ENCODE measurements at regions not wholly inside any gene's neighbourhood (a gene's known extent, or its start where the extent isn't known, plus 50 kb on each side); places are given as distances from the start of the nearest gene placed in this dataset.
"Not testable (repeated sequence)": the region's sequence is repeated elsewhere in the genome, so short reads cannot be mapped to it uniquely, and the experiment has no call there.

- intact Hi-C loops (cut with micrococcal nuclease): no loop called here
These were observed 144.5 kb upstream of the RPRM start for GRCh38 chr2:153623020-153623419.

DNA sequence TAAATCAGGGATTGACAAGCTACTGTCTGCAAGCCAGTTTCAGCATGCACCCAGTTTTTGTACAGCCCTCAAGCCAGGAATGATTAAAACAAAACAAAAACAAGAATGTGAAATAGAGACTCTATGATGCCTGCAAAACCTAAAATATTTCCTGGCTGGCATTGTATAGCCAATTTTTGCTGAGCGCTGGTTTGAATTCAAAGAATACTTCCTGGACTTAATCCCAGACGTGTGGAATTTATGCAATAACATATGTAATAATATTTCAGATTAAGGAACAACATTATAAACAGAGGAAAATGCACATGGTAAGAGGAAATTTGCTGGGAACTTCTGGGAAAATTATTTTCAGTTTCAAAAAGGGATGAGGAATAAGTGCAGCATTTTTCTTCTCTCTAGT is 148.1 kb upstream of the RPRM start:
- intact Hi-C loops (cut with micrococcal nuclease): loop anchor here (5.0 kb wide), 1 partner anchor 1541 kb away; no protein-coding TSS in a partner anchor

GRCh38 chr2:153635494-153635893 is 156.9 kb upstream of the RPRM start:
- intact Hi-C loops (cut with micrococcal nuclease): loop anchor here (10.0 kb wide), 1 partner anchor 369 kb away; no protein-coding TSS in a partner anchor

GRCh38 chr2:153641046-153641445 is 162.5 kb upstream of the RPRM start:
- intact Hi-C loops (cut with micrococcal nuclease): no loop called here

DNA sequence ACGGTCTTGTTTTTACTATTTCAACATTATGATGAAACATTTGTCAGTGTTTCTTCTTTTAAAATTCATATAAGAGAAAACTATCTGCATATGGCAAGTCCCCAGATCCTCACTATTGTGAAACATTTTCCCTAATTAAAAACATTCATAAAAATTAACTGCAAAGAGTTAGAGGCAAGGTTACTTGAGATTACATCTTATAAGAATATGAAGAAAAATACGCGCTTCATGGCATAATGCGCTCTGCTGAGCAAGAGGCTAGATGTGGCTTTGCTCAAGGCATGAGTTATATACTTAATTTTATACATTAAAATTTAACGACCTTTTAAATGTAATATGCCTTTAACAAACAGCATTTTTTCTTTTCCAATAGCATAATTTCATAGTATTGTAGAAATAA is 166.4 kb upstream of the RPRM start:
- intact Hi-C loops (cut with micrococcal nuclease): no loop called here

DNA sequence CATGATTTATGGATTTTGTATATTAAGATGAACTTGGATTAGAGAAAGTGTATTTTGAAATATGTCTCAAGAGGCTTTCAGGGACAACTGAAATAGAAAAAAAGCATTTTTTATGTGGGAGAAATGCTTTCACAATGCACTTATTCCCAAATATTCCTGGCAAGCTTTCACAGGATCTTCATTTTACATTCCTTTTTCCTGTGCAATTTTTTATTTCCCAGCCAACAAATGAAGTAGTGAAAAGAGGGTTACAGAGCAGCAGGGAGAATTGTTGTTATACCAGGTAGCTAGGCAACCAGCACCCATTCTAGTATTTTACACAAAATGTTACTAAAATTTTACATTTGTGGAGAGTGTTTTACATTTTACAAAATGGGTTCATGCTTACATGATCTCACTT is 167.0 kb upstream of the RPRM start:
- intact Hi-C loops (cut with micrococcal nuclease): no loop called here

GRCh38 chr2:153657651-153658050 is 179.1 kb upstream of the RPRM start:
- intact Hi-C loops (cut with micrococcal nuclease): no loop called here

GRCh38 chr2:153661801-153662200 is 183.2 kb upstream of the RPRM start:
- intact Hi-C loops (cut with micrococcal nuclease): no loop called here

GRCh38 chr2:153663371-153663770 is 184.8 kb upstream of the RPRM start:
- intact Hi-C loops (cut with micrococcal nuclease): no loop called here

GRCh38 chr2:153664009-153664408 is 185.4 kb upstream of the RPRM start:
- intact Hi-C loops (cut with micrococcal nuclease): not testable (repeated sequence)

- intact Hi-C loops (cut with micrococcal nuclease): no loop called here
These were observed 188.9 kb upstream of the RPRM start for GRCh38 chr2:153667475-153667874.

GRCh38 chr2:153668923-153669322 is 190.4 kb upstream of the RPRM start:
- intact Hi-C loops (cut with micrococcal nuclease): no loop called here

DNA sequence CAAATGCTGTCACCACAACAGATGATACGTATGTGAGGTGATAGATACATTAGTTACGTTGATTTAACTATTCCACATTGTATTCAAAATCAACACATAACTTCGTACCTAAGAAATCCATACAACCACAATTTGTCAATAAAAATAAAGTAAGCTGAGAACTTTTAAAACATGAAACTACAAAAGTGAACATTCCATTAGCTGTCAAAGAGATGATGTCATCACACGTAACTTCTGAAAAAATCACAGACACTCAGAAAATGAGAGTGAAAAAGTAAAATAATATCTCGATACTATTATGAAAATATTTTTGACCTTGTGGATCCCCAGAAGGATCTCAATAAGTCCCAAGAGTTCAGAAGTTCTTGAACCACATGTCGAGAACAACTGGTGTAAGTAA is 161.6 kb upstream of the GALNT13 start:
- intact Hi-C loops (cut with micrococcal nuclease): no loop called here

GRCh38 chr2:153715218-153715850 is 156.4 kb upstream of the GALNT13 start:
- intact Hi-C loops (cut with micrococcal nuclease): no loop called here

DNA sequence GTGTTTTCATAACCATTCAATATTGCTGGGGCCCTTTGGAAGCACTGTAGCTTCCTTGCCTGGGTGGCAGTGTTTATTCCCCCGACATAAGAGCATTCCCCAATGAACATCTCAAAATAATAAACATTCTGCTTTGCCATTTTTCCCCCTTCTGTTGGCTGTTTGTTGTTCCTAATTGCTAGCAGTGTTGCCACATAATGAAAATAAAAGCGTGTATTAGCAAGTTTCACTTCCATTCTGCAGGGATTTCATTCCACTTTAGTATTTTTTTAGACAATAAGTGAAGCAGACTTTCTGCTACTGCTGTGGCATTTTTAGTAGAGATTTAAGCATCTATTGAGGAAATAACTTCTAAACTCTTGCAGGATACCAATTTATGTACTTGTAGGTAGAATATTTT is 154.7 kb upstream of the GALNT13 start:
- intact Hi-C loops (cut with micrococcal nuclease): no loop called here

- intact Hi-C loops (cut with micrococcal nuclease): no loop called here
These were observed 132.3 kb upstream of the GALNT13 start for GRCh38 chr2:153739394-153739793.

DNA sequence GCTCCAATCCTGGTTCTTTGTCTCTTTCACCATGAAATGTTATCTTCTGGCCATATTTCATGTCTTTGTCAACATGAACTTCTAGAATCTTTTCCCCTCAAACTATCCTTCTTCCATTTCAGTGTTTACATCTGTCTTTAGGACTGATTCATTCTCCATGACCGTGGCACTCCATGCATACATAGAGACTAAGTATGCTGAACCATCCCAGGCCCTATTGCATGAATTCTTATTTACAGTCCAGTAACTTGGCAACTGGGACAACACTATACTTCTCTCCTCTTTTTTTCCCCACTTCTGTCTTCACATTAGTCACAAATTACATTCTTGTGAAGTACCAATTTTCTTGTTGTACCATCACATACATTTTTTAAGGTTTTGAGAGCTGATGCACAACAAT is 109.8 kb upstream of the GALNT13 start:
- intact Hi-C loops (cut with micrococcal nuclease): no loop called here

GRCh38 chr2:153766415-153766814 is 105.3 kb upstream of the GALNT13 start:
- intact Hi-C loops (cut with micrococcal nuclease): no loop called here

DNA sequence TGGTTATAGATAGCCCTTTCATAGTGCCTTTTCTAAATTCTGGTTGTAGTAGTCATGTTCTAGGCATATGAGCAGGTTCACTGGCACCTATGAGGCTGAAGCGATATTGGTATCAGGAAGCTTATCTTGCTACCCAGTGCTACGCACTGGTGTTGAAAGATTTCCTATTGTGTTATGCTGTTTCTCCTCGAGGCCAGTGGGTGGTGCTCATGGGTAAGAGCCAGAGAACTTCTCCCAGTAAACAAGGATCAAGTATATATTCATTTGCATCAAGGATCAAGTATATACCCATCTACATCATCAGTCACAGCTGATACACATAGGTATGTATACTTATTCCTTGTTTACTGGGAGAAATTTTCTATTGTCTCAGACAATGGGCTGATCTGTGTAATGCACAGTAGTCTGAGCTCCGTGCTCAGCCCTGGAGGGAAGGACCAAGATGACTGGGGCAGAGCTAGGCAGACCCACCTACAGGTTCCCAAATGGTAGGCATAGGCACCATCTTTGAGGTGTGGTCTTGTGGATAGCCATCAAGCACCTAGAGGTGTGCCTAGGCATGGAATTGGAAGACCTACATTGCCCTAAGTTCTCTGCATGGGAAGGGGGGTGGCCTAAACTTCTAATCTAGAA is 101.2 kb upstream of the GALNT13 start:
- intact Hi-C loops (cut with micrococcal nuclease): no loop called here

GRCh38 chr2:153780241-153780640 is 91.5 kb upstream of the GALNT13 start:
- intact Hi-C loops (cut with micrococcal nuclease): no loop called here

GRCh38 chr2:153786016-153786415 is 85.7 kb upstream of the GALNT13 start:
- intact Hi-C loops (cut with micrococcal nuclease): no loop called here

DNA sequence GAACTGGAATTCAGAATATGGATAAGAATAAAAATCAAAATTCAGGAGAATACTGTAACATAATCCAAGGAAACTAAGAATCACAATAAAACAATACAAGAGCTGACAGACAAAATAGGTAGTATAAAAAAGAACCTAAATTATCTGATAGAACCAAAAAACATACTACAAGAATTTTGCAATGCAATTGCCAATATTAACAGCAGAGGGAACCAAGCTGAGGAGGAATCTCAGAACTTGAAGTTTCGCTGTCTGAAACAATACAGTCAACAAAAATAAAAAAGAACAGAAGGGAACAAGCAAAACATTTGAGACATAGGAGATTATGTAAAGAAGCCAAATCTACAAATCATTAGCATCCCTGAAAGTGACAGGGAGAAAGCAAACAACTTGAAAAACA is 84.1 kb upstream of the GALNT13 start:
- intact Hi-C loops (cut with micrococcal nuclease): no loop called here

DNA sequence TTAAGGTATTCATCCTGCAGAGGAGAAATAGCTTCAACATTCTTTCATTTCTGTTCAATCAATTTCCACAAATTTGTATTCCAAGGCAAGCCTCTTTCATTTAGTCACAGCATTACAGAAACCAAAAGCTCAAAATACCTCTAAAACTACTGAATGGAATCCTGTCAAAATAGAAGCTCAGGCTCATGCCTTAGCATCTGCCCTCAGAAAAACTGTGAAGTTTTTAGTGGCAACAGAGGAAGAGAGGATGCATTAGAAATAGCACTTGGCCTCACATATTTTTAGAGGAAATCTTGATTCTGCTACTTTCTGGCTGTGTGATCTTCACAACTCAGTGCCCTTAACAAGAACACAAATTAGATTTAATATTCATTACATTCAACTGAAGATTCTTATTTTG is 69.1 kb upstream of the GALNT13 start:
- intact Hi-C loops (cut with micrococcal nuclease): no loop called here

Measured in T-helper 1 cell treated with Interleukin-12 subunit alpha and Interleukin-12 subunit beta and Interleukin-4 antibody, amounts not matched to agents 30 ng/mL and 1 ng/mL, for 36 hours (primary cell).